Amniotic stem cell (primary cell): ENCODE measurements at regions not wholly inside any gene's neighbourhood (a gene's known extent, or its start where the extent isn't known, plus 50 kb on each side); places are given as distances from the start of the nearest gene placed in this dataset.

Experiments
- DNase-seq: peaks from one replicate; lab custom pipeline; 2025; lab: John Stamatoyannopoulos, UW

DNA sequence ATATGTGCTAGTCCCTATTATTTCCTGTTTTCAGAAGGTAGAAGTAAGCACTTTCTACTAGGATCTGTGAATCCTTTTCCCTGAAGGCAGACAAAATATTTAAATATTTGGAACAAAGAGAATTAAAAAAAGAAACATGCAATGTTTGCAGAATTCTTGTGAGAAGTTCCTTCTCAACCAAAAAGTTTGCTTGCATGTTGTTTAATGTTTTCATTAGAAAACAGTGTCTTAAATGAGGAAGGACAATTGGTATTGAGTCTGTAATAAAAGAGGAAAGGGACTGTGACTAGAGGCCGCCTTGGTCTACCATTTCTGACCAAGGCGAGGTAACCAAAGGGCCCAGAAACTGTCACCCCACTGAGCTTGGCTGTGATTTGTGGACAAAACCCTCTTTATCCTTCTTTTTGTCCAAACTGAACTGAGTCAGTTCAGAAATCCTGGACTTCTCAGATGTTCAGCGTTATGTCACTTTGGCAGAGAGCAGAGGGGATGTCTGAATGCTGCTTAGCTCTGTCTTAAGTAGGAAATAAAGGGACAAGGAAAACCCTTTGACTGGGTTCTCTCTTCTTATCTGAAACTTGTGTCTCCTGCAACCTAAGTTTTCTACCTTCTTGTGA, 129.8 kb upstream of the CPM start:
- DNase-seq = no peak

DNA sequence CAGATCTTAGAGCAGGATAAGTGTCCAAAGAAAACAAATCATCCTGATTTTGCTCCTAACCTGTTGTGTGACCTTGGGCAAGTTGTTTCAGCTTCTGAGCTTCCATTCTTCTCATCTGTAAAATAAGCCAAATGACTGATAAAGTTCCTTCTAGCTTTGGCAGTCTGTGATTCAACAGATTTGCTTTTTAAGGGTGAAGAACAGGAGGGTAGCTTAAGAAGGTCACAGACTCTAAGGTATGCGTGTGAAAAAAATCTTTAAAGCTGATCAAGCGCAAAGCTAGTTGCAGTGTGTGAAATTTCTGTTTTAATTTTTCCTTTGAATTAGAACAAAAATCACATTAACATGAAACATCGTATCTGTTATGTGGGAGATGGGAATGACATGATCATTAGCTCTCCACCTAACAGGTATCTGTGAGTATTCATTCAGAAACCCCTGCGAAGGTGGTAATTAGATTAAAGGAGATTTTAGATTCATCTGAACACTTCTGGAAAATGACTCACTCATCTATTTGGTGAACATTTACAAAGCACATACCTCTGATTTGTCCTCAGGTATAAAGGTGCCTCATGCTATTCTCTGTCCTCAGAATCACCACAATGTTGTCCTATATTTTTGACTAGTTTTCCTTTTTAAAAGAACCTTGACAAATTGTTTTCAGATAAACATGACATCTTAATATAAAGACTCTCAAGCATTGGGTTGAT, 131.9 kb upstream of the CPM start:
- DNase-seq = no peak

DNA sequence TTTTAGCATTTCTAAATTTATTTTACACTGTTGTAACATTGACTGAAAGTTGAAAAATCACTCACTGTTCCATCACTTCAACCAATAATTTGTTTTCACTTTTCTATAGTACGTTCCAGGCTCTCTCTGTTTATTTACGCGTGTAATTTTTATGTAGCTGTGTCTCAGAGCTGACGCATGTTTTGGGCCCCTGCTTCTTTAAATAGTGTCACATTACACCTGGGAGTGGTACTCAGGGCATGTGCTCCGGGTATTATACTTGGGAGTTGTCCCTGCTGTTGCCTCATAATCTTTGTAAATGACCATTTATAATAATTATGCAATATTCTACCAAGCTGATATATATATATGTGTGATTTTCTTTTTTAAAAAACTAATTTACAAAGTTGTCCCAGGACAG, 132.8 kb upstream of the CPM start:
- no peak for DNase-seq

DNA sequence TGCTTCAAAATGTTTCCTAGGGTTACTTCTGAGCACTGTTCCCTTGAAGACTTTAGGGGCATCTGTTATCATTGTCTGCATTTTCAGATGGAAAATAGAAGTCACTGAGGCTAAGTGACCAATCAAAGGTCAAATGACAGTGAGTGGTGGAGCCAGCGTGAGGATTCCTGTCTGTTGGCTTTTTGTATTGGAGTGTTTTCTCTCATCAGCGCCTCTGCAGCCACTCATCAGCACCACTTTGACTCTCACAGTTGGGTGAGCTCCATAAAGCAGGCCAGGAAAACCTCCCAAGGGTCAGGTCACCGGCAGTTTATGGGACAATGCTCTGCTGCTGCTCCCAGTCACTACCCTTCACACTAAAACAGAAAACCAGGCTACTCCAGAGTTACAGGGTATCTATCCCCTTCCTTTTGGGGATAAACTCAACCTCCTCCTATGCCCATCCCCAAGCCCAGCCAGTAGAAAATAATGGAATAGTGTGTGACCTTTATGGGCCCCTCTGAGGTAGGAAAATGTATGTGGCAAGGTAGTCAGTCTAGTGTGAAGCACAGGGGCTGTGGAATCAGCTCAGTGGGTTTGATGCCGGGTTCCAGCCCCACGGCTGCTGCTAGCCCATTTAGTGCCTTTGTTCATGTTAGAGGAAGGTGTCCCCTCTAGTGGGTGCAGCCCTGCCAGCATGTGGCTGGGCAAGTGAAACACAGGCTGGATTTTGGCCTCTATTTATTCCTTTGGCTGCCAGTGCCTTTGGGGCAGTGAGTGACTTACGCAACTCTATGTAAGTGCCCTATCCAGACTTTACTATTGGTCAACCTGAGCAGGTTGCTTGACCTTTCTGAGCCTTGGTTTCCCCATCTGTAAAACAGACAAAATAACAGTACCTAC, 133.8 kb upstream of the CPM start:
- no peak for DNase-seq

DNA sequence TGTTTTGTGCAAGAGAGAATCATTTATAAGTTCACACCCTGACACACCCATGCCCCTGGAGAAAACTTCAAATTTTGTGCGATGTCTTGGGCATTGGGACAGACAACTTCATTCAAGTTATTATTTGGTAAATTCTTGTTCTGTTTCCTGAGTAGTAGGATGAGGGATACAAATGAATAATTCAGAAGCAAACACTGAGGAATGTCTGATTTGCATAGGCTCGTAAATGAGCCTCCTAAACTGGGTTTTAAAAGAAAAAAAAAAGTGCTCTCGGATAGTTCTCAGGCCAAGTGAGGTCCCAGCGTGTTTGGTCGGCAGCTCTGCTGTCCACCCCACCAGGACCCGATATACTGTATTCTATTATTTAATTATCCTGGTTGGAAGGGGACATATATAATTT, 134.7 kb upstream of the CPM start:
- no peak for DNase-seq

DNA sequence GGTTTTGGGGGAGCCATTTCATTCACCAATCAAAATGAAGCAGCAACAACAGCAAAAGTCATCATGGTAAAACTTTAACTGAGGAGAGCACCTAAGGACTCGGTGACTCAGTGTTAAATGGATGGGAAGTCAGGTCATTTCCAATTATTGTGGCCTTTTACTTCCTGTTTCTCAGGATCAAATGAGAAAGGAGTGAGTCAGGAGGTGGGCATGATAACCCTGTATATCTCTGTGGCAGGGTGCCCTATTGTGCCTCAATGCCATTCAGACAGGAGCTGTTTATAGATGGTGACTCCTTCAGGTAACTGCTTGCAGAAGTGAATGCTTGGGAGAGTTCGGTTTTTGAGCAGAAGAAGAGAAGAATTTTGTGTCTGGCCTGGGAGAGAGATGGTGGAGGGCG, 135.5 kb upstream of the CPM start:
- no peak for DNase-seq

DNA sequence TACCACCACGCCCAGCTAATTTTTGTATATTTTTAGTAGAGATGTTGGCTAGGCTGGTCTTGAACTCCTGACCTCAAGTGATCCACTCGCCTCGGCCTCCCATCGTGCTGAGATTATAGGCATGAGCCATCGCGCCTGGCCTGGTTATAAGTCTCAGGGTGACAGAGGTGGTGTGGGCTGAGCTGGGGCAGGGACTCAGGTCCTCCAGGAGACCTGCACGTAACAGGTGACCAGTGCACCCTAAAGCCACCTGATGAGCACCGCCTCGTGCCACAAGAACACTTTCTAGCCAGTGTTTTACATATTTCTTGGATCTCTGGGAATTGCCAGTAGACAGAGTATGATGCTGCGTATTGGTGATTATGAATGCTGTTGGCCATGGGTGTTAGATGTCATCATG, 136.5 kb upstream of the CPM start:
- no peak for DNase-seq

DNA sequence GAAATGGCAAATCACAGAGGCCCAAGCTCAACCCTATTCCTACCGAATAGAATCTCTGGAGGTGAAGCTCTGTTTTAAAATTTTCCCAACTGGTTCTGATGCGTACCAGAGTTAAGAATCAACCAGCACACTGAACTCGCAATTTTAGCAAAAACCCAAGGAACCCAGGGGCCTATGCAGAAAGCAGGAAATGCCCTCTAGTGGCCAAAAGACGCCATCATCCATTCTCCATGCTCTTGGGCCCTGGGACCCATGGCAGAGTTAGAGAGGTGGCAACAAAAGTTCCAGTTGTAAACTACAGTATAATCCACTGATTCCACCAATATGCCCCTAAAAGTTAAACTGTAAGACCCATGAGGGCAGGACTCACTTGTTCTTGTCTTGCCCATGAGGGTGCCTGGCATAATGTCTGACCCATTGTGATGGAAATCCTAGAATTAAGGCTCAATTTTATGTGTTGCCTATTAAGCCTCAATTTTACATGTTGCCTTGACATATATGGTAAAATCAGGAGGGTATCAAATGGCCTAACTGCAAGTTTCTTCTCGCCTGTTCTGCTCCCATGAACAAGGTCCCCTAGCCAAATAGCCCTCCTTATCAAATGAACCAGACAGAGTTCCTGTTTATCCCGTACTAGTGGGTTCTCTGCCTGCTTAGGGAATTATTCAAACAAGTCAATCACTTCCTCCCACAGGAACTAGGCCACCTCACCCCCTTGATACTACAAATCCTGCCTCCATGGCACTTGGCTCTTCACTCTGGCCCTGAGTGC, 137.5 kb upstream of the CPM start:
- DNase-seq = peak; percentile 27

DNA sequence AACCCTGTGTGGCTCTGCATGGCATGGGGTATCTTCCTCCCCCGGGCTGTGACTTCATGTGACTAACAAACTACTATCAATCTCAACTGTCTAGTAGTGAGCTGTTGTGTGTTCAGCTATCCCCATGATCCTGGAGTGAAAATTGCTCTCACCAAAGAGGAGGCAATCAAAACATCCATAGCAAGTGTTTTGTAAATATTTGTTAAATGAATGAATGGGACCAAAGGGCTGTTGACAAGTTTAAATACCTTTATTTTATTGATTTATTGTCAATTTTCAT, 138.1 kb upstream of the CPM start:
- no peak for DNase-seq

DNA sequence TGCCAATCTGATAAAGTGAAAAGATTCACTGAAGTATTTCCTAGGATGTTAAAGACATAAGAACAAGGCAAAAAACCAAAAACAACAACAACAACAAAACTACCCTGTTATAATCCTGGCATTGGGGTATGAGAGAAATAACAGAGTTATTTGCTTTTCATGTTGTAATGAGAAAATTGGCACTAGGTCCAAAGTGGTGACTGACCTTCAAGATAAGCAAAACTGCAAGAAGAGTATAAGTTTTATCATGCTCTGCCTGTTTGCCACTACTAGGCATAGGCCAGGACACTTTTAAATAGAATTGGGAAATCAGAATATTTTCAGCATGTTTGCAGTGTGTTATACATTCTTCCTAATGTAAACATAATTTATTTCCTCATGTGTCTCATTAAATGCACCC, 140.1 kb upstream of the CPM start:
- DNase-seq = no peak

DNA sequence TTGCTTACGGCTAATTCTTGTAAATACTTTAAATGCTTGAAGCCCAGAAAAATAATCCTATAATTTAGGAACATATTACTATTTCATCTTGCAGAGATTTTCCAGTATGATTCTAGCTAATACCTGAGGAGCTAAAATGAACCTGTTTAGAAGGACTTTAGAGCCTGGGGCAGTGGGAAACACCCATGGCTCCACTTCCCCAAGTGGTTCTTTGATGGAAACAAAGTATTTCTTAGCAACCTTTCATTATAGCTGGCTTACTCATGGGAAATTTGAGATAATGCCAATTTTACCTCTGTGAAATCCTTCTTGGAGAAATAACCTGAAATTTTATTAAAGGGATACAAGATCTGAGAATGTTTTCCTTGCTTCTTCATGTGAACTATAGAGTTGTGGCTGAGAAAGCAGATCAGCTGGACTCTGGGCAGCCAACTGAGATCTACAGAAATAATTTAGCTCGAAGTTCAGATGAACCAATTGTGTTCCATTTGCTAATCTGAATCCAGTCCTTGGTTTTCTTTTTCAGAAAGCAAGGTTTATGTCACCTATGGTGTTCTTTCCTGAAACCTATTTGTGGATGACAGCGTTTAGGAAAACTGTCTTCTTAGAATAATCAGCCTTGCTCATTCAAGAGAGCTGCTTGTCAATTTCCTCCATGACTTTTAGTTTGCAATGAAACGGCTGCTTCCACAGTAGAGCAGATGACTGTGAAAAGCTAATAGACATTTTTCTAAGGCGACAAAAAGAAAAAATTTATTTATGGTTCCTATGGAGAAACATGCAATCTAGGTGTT, 141.8 kb upstream of the CPM start:
- no peak for DNase-seq

DNA sequence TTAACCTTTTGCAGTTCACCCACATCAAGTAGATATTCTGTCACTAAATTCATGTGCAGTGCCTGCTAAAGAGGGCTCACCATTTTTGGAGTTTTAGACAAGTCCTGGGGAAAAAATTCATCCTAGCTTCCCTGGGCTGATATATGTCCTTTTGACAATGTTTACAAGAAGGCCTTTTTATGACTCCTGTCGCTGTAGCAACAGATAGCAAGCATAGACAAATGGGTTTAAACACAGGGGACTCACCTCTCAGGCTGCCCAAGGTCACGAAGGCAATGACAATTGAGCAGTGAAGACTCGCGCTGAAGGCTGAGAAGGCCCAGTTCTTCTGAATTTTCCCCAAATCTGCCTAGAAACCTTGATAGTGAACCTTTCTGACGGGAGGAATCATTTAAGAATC, 150.7 kb upstream of the CPM start:
- DNase-seq = no peak

DNA sequence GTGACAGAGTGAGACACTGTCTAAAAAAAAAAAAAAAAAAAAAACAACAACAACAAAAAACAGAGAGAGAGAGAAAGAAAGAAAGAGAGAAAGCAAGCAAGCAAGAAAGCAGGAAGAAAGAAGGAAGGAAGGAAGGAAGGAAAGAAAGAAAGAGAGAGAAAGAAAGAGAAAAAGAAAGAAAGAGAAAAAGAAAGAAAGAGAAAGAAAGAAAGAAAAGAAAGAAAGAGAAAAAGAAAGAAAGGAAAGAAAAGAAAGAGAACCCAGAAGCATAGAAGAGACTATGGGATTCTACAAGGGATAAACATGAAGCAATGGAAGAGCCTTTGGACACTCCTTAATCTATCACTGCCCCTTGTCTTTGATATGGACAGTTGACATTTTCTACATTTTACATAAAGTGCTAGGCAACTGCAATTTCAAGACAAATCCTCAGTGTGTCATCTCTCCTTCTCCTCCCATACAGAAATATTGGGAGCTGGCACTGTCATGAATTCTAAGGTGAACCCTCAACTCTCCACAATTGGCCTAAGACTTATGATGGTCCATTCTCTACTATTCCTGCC, 151.9 kb upstream of the CPM start:
- DNase-seq = no peak

DNA sequence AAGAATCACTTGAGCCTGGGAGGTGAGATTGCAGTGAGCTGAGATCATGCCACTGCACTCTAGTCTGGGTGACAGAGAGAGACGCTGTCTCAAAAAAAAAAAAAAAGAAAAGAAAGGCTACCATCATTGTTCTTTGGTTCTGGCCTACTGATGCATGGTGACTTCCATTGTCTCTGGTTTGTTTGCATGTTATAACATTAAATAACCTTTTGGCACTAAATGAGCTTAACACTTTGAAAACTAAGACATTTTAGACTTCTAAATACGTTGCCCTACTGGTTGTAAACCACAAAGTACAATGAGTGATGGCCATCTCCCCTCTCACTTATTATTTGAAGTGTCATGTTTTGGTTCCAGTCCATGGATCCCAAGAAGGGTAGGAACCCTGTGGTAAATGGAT, 152.9 kb upstream of the CPM start:
- no peak for DNase-seq

DNA sequence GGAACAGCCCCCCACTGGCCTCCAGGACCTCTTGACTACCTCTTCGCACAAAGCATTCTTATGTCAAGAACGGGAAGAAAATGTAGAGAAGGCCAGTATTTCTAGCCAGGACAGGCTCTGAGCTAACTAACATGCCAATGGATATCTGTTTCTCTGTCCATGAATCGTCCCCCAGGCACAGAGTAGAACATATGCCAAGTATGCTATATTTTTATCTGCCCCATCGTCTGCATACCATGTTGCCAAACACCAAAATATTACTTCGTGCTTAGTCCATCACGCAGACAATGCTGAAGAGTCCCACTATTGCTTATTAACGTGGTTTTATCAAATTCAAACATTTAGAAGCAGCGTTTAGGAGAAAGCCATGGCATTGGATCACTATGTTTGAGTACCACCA, 151.4 kb upstream of the CPSF6 start:
- DNase-seq = no peak

DNA sequence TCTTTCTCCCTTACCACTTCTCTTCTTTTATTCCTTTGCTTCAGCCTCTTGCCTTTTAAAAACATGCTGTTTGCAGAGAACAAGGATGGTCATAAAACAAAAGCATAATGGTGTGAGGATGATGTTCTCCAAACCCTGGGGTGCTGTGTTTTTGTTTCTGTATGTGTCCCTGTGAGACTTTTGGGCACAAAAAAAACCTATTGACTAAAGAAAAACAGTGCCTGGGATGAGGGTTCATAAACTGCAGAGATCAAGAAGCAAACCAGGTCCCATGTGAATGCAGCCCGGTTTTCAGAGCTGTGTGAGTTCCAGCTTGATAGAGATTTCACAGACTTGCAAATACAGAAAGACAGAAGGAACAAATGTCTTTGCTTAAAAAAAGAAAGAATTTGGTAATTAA, 148.6 kb upstream of the CPSF6 start:
- DNase-seq = no peak

DNA sequence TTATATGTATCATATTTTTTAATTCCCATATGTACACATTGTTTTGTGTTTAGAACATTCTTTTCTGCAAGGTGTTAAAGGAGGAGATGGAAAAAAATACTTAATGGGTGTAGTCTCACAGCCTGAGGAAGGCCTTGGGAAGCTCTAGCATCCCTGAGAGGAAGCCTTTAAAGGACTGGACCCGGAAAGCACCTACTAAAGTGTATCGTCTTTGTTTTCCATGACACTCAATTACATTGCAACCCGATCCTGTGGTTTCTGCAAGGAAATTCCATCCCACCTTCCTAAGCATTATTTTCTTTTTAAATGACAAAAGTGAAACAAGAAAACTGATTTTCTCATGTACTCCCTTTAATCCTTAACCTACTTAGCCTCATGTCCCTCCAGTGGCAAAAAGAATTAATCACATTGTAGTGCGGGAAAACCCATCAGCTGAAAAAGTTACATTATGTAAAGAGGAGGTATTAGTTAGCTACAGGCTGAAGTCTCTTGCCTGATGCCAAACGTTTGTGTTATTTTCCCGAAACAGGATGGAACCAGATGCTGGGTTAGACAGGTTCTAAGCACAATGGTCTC, 147.8 kb upstream of the CPSF6 start:
- DNase-seq = no peak

DNA sequence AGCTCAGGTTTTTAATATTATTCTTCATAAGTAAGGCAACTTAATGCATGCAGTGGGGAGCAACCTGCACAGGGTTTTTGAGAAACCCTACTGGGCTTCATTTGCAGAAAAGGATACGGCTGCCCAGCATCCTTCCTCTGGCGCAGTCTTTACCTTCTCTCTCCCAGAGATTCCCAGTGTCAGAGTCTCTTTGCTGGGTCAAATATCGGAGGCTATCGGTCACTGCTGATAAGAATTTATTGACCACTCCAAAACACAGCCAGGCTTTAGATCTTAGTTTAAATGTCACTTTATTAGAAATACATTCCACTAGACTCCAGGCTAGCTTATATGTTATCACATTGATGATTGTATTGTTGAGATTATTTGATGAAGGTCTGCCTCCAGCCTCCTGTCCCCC, 147.2 kb upstream of the CPSF6 start:
- no peak for DNase-seq

DNA sequence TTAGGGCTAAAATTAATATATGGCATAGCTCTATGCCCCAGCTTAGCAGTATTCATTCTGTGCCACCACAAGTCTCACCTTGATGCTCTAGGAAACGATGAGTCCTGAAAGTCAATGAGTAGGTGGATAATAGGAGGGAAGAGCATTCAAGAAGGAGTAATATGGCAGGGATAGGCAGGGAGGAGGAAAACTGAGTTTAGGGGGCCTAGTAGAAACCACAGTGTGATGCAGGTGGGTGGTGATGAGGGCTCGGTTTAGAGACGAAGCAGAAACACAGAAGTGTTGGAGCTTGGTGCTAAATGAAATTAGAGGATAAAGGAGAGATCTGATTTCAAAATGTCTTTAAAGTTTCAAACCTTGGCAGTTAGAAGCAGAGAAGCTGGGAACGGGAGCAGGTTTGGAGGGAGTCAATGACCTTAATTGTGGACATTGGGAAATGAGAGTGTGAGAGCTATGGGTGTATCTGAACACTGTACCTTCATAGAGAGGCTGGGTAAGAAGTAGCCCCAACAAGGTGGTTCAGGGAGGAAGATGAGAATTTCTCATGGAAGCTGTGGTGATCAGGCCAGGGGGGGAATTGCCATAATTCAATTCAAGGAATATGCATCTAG, 144.7 kb upstream of the CPSF6 start:
- no peak for DNase-seq

DNA sequence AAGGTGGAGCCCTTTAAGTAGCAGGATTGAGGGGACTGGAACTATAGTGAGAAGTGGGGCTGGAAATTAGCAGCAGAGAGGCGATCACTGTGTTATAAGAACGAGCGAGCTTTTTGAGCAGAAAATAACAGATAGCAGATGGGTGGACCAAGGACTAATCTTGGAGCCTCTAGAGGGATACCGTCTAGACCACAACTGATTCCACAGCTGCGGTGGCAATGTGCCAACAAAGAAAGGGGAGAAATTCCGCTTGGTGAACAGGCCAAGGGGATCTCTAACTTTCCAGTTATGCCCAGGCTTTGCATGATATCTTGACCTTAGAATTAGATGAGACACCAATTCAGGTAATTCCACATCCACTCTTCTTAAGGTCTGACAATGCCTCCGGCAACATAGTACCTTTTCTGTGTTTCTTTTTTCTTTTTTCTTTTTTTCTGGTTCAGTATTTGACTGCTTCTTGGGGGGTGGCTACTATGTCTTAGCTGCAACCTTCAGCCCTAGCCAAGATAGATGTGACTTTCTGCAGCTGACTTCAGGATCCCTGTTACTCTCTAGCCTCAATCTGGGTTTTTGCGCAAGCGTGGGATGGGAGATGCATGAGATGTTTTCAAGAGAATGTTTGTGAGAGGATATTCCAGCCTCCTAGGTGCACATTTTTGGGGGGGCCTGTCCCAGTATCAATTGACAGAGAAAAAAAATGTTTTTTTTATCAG, 143.4 kb upstream of the CPSF6 start:
- DNase-seq = no peak
